GM21423 (cell line): ENCODE measurements at regions not wholly inside any gene's neighbourhood (a gene's known extent, or its start where the extent isn't known, plus 50 kb on each side); places are given as distances from the start of the nearest gene placed in this dataset.

Experiments used
- ATAC-seq: cut with Tn5 transposase; IDR thresholded peaks from one replicate; pipeline ENCODE4 v1.9.1; 2021; ENCODE audit warnings: mild to moderate bottlenecking, moderate library complexity; ENCODE audit not compliant: unreplicated experiment

- ATAC-seq = peak; percentile 80
Observed at GRCh38 chr18:76686737-76687231, 135.6 kb upstream of the ZNF236 start.

DNA sequence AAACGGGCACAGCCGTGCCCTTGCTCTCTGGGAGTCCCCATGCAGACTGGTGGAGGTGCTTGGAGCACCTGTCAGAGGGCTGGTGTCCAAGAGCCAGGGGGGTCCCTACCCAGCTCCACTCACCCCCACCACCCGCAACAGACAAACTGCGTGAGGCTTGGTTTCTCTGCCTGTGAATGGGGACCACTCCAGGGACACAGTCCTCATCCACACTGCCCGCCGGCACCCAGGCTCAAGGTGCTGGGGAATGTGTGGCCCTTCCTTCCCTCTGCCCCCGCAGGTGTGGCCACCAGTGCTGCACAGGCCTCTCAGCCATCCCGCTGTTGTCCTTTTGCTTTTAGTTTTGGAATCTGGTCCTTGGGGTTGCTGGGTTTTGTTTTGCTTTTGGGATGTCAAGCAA, 136.5 kb upstream of the ZNF236 start:
- ATAC-seq = no peak

DNA sequence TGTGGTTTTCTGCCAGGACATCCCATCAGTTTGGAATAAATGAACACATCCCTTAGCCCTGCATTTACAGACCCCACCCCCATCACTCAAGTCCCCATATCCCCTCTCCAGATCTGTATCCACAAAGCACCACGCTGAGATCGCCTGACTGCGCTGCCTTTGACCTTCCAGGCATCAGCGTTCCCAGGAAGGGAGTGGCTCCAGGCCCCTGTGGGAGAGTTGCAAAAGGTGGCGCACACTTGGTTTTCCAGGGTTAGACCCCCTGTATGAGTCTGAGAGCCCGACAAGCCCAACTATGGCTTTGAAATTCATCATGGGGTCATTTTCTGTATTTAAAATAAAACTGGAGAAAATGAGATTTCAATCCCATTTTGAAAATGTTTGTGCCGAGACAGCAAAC, 137.0 kb upstream of the ZNF236 start:
- no peak for ATAC-seq

GRCh38 chr18:76684265-76684664, 138.1 kb upstream of the ZNF236 start:
- ATAC-seq = no peak

- no peak for ATAC-seq
Observed at GRCh38 chr18:76679945-76680344, 142.4 kb upstream of the ZNF236 start.

- no peak for ATAC-seq
Observed at GRCh38 chr18:76679259-76679658, 143.1 kb upstream of the ZNF236 start.

GRCh38 chr18:76678248-76678647, 144.1 kb upstream of the ZNF236 start:
- no peak for ATAC-seq

DNA sequence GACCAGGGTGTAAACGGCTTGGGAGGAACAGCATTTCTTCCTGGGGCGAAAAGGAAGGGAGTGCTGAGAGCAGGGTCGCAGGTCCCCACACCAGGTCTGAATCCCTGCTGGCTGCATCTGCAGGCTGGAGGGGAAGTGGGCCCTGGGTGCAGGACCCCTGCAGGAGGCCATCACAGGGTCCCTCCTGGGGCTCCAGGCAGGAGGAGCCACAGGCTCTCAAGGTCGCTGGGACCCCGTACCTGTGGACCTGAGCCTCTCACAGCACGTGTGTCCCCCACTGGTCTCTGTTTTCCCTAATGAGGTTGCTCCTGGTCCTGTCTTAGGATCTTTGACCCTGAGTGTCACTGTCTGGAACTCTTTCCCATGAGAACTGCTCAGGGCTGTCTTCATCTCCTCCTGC, 147.8 kb upstream of the ZNF236 start:
- ATAC-seq = no peak

DNA sequence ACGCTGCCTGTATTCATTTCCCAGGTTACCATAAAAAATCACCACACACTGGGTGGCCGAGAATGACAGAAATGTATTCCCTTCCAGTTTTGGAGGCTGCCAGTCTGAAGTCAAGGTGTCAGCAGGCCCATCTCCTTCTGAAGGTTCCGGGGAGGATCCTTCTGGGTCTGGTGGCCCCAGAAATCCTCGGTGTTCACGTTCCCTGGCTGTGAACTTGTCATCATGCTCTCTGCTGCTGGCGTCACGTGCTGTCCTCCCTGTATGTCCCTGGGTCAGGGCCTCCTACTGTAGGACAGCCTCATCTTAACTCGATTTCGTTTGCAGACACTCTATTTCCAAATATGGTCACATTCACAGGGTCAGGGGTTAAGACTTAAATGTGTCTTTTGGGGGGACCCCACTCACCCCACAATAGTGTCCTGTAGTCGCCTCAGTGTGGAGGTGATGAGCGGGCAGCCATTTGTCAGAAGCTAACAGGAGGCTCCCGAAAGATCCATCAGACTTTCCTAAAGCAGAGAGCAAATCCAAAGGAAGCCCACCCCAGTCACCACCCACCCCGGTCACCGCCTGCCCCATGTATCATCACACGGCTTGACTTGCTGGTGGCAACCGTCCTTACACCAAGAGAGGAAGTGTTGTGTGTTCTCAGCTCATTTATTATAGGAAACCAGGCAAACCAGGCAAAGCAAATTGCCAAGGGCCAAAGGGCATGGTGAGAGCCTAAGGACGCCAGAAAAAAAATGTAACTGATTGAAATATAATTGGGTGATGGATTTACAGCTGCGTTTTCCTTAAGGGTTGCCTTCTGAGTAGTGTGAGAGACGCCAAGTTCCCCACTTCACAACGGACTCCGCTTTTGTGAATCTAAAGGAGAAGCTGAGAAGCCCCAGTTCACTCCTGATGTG, 148.8 kb upstream of the ZNF236 start:
- ATAC-seq = no peak

GRCh38 chr18:76672627-76673026, 149.7 kb upstream of the ZNF236 start:
- no peak for ATAC-seq

GRCh38 chr18:76670564-76671288, 151.6 kb upstream of the ZNF236 start:
- no peak for ATAC-seq

DNA sequence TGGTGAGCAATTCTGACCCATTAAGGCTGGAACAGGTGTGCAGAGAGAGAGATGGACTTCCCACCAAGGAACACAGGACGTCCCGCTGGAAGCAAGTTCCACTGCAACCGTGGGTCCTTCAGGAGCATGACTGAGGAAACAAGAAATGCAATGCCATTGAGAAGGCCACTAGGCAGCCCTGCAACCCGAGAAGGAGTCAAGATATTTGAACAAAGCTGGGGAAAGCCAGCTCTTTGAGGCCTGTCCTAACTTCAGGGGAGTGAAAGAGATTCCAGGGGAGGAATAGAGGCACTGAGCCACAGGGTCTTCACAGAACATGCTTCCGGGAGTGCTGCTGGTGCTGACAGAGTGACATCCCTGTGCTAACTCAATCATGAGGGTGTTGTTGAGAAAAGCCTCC, 153.8 kb upstream of the ZNF236 start:
- no peak for ATAC-seq

GRCh38 chr18:76668119-76668518, 154.2 kb upstream of the ZNF236 start:
- no peak for ATAC-seq

- ATAC-seq = no peak
Observed at GRCh38 chr18:76667603-76668002, 154.8 kb upstream of the ZNF236 start.

GRCh38 chr18:76662626-76663025, 159.7 kb upstream of the ZNF236 start:
- ATAC-seq = no peak

- no peak for ATAC-seq
Observed at GRCh38 chr18:76660571-76661192, 161.7 kb upstream of the ZNF236 start.

DNA sequence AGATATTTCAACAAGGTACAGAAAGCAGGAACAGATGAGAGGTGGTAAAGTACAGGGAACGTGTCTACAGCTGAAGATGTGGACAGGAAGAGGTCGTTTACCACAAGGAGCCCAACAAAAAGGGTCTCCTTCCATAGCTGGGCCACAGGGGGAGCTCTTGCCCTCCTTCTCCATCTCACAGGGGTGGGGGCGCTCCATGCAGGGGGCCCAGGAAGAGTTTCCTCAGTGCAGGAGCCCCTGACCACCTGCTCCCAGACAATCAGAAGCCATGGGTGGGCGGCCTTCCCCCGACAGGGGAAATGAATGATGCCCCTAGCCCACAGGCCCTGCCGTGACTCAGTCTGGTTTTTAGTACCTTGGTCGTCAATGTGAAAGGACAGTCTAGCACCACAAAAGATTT, 163.6 kb upstream of the ZNF516 start:
- ATAC-seq = peak; percentile 70

GRCh38 chr18:76657911-76658470, 162.9 kb upstream of the ZNF516 start:
- no peak for ATAC-seq

GRCh38 chr18:76656925-76657827, 162.1 kb upstream of the ZNF516 start:
- no peak for ATAC-seq

GRCh38 chr18:76654577-76654976, 159.5 kb upstream of the ZNF516 start:
- no peak for ATAC-seq
